ENCODE measurements at regions not wholly inside any gene's neighbourhood (a gene's known extent, or its start where the extent isn't known, plus 50 kb on each side); places are given as distances from the start of the nearest gene placed in this dataset.
"Not testable (repeated sequence)": the region's sequence is repeated elsewhere in the genome, so short reads cannot be mapped to it uniquely, and the experiment has no call there.

GRCh38 chr4:104642521-104642920 lies 147.8 kb upstream of the CXXC4 start:
- Histone ChIP-seq H3K27ac (replicated peaks in 1 of 4) (no peak overlapping the region), H3K4me3 (no peak overlapping the region), H3K4me1 (no peaks in the 10 kb centered on the region), H3K9me3 (no peaks in the 10 kb centered on the region), H3K27me3 (no peaks in the 10 kb centered on the region), H3K36me3 (no peaks in the 10 kb centered on the region)
- no peak for DNase-seq (ENCODE audit: extremely low spot score)
- TF ChIP-seq POLR2AphosphoS5 (IDR thresholded peaks at IDR 0.05) (no peak), POLR2A (IDR thresholded peaks at IDR 0.05; ENCODE audit: low read depth) (no peak), EP300 (IDR thresholded peaks at IDR 0.05) (no peak)
- TF ChIP-seq, protein P1, sequence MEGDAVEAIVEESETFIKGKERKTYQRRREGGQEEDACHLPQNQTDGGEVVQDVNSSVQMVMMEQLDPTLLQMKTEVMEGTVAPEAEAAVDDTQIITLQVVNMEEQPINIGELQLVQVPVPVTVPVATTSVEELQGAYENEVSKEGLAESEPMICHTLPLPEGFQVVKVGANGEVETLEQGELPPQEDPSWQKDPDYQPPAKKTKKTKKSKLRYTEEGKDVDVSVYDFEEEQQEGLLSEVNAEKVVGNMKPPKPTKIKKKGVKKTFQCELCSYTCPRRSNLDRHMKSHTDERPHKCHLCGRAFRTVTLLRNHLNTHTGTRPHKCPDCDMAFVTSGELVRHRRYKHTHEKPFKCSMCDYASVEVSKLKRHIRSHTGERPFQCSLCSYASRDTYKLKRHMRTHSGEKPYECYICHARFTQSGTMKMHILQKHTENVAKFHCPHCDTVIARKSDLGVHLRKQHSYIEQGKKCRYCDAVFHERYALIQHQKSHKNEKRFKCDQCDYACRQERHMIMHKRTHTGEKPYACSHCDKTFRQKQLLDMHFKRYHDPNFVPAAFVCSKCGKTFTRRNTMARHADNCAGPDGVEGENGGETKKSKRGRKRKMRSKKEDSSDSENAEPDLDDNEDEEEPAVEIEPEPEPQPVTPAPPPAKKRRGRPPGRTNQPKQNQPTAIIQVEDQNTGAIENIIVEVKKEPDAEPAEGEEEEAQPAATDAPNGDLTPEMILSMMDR (IDR thresholded peaks at IDR 0.05), result no peak
- intact Hi-C loops (cut with DNase I), result no loop called here
- WGBS, result 55% methylated on average over 3 of the region's 3 CpGs

DNA sequence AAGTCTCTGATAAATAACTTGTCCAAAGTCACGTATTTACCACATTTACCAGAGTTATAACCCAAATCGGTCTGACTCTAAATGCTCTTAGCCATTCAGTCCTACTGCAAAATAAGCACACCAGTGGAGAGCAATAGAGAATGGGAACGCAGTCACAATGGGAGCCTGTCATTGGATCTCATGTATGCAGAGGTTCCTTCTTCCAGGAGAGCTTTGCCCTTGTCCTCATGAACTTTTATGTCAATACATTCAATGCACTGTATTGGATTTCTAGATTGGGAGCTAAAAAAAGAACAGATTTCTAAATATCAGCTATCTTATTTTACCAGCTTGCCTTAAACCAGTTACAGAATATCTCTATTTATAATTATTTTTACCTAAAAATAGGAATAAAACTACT lies 149.1 kb upstream of the CXXC4 start:
- no peak overlapping the region for H3K27ac ChIP-seq (replicated peaks in 1 of 4)
- intact Hi-C loops (cut with DNase I), result no loop called here
- no peak for DNase-seq (ENCODE audit: extremely low spot score)
- TF ChIP-seq, protein P1 (IDR thresholded peaks at IDR 0.05), result no peak
- no peak for TF ChIP-seq POLR2A (IDR thresholded peaks at IDR 0.05; ENCODE audit: low read depth)
- no peak for TF ChIP-seq EP300 (IDR thresholded peaks at IDR 0.05)
- no peak for TF ChIP-seq POLR2AphosphoS5 (IDR thresholded peaks at IDR 0.05)
- H3K36me3 ChIP-seq, result no peaks in the 10 kb centered on the region
- H3K4me1 ChIP-seq, result no peaks in the 10 kb centered on the region
- 82% methylated on average over 3 of the region's 3 CpGs for WGBS
- no peak overlapping the region for H3K4me3 ChIP-seq
- no peaks in the 10 kb centered on the region for H3K9me3 ChIP-seq
- no peaks in the 10 kb centered on the region for H3K27me3 ChIP-seq

DNA sequence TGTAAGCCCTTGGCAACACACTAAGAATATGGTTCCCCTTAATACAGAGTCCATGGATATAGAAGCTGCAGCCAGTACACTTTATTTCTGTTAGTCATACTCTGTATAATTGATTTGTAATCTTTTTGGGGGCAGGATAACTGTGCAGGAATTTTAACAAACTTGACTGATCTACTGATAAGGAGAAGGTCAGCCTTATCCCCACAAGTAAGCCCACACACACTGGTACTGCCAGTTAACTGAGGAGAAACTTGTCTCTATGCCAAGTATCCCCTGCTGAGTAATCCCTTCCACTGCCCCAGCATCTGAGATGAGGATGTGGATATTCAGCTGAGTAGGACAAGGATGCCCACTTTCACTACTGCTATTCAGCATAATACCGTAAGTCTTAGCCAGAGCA lies 154.9 kb upstream of the CXXC4 start:
- WGBS, result 100% methylated on average over 1 of the region's 1 CpG
- TF ChIP-seq, protein P1 (IDR thresholded peaks at IDR 0.05), result no peak
- TF ChIP-seq POLR2AphosphoS5 (IDR thresholded peaks at IDR 0.05) (no peak), POLR2A (IDR thresholded peaks at IDR 0.05; ENCODE audit: low read depth) (no peak), EP300 (IDR thresholded peaks at IDR 0.05) (no peak)
- no peaks in the 10 kb centered on the region for H3K4me1 ChIP-seq
- H3K9me3 ChIP-seq, result peaks cover 0 to 8% (median 3%) of the 10 kb centered on the region in 4 donors
- DNase-seq (ENCODE audit: extremely low spot score), result no peak
- H3K27me3 ChIP-seq, result no peaks in the 10 kb centered on the region
- intact Hi-C loops (cut with DNase I), result no loop called here
- no peaks in the 10 kb centered on the region for H3K36me3 ChIP-seq
- H3K4me3 ChIP-seq, result no peak overlapping the region
- H3K27ac ChIP-seq (replicated peaks in 1 of 4), result no peak overlapping the region

- 62% methylated on average over 3 of the region's 3 CpGs for WGBS
- H3K4me1 ChIP-seq; H3K27ac ChIP-seq (replicated peaks in 1 of 4); intact Hi-C loops (cut with DNase I); H3K27me3 ChIP-seq; H3K4me3 ChIP-seq; H3K9me3 ChIP-seq; DNase-seq (ENCODE audit: extremely low spot score); H3K36me3 ChIP-seq: not testable (repeated sequence)
Measured at GRCh38 chr4:104662269-104662668, 167.6 kb upstream of the CXXC4 start.

DNA sequence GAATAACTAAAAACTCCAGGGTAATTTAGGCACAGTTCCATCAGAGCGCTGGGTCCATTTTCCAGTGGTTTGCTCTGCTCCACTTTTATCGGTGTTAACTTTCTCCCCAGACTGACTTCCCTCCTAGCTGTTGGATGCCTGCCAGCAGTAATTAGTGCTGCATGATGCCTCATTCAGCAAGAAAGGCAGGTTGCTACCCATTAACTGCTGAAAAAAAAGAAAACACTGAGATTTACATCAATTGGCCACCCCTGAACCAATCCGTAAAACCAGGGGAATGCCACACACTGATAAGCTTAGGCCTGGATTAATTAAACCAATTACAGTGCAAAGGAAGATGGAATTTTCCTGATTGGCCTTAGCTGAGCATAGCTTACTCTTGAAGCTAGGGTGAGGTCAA lies 182.4 kb upstream of the CXXC4 start:
- no peak for TF ChIP-seq POLR2AphosphoS5 (IDR thresholded peaks at IDR 0.05)
- TF ChIP-seq EP300 (IDR thresholded peaks at IDR 0.05), result no peak
- TF ChIP-seq, protein P1 (IDR thresholded peaks at IDR 0.05), result no peak
- no peak for TF ChIP-seq POLR2A (IDR thresholded peaks at IDR 0.05; ENCODE audit: low read depth)
- Histone ChIP-seq H3K4me1 (no peaks in the 10 kb centered on the region), H3K27me3 (no peaks in the 10 kb centered on the region), H3K27ac (replicated peaks in 1 of 4) (no peak overlapping the region), H3K4me3 (no peak overlapping the region), H3K36me3 (no peaks in the 10 kb centered on the region), H3K9me3 (no peaks in the 10 kb centered on the region)
- 72% methylated on average over 3 of the region's 3 CpGs for WGBS
- intact Hi-C loops (cut with DNase I), result no loop called here
- DNase-seq (ENCODE audit: extremely low spot score), result no peak

Data from esophagus muscularis mucosa (tissue), 4 donors.